ENCODE measurements at regions not wholly inside any gene's neighbourhood (a gene's known extent, or its start where the extent isn't known, plus 50 kb on each side); places are given as distances from the start of the nearest gene placed in this dataset.

- TF ChIP-seq CTCF (IDR thresholded peaks at IDR 0.05; ENCODE audit: unreplicated experiment): no peak
- no TSS peak for BruUV-seq (replicated peaks)
- intact Hi-C loops (cut with micrococcal nuclease): loop anchor here (1.0 to 2.0 kb wide), 5 partner anchors 99 to 453 kb away; no protein-coding TSS in a partner anchor
- ChIA-PET POLR2A (interaction anchor here (0.7 to 9.3 kb wide), 7 partner anchors 26 to 403 kb away, joined by 3 to 116 read pairs (median 5); partner anchors contain the start of gene EDN1), CTCF (interaction anchor here (0.6 to 11.8 kb wide), 27 partner anchors 9 to 1019 kb away, joined by 3 to 197 read pairs (median 4); partner anchors contain the start of gene EDN1)
- Mint-ChIP-seq H3K9me3 (ENCODE audit: unreplicated experiment) (no peaks in the 10 kb centered on the region), H3K27me3 (ENCODE audit: insufficient read depth, unreplicated experiment) (no peaks in the 10 kb centered on the region), H3K4me1 (ENCODE audit: insufficient read depth, unreplicated experiment) (peaks cover 30% of the 10 kb centered on the region), H3K36me3 (ENCODE audit: insufficient read depth, unreplicated experiment) (no peaks in the 10 kb centered on the region), H3K4me3 (ENCODE audit: unreplicated experiment) (no peak overlapping the region), H3K27ac (ENCODE audit: low read depth, unreplicated experiment) (no peak overlapping the region)
- no peak for DNase-seq (ENCODE audit: unreplicated experiment)
Measured at GRCh38 chr6:12603673-12604049, 112.9 kb upstream of the PHACTR1 start.

DNA sequence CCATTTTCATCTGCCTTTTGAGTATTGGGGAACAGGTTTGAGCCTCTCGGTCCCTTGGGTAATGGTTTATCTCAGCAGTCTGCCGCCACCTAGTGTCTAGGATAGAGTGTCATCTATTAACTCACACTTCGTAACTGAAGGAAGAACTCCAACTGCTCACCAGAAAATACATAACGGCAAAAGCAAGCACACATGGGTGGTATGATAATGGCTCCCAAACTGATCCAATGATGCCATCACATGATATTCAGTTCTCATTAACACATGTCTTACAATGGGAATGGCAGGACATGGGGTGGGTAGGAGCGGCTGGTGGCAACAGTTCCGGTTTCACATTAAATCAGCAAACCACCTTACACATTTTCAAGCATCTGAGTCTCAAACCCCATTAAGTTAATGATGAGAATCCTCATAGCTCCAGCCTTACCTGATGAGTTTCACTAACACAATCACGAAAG is 110.7 kb upstream of the PHACTR1 start:
- no peak overlapping the region for H3K4me3 Mint-ChIP-seq (ENCODE audit: unreplicated experiment)
- H3K36me3 Mint-ChIP-seq (ENCODE audit: insufficient read depth, unreplicated experiment): no peaks in the 10 kb centered on the region
- BruUV-seq (replicated peaks): no TSS peak
- peak; percentile 69 for TF ChIP-seq CTCF (IDR thresholded peaks at IDR 0.05; ENCODE audit: unreplicated experiment)
- H3K27ac Mint-ChIP-seq (ENCODE audit: low read depth, unreplicated experiment): no peak overlapping the region
- H3K4me1 Mint-ChIP-seq (ENCODE audit: insufficient read depth, unreplicated experiment): peaks cover 30% of the 10 kb centered on the region
- CTCF ChIA-PET: interaction anchor here (0.6 to 11.8 kb wide), 33 partner anchors 13 to 954 kb away, joined by 3 to 197 read pairs (median 4); partner anchors contain the start of gene EDN1
- no peaks in the 10 kb centered on the region for H3K9me3 Mint-ChIP-seq (ENCODE audit: unreplicated experiment)
- peak; percentile 80 for DNase-seq (ENCODE audit: unreplicated experiment)
- no peaks in the 10 kb centered on the region for H3K27me3 Mint-ChIP-seq (ENCODE audit: insufficient read depth, unreplicated experiment)
- POLR2A ChIA-PET: interaction anchor here (1.2 to 9.3 kb wide), 2 partner anchors 34 to 316 kb away, joined by 5 to 116 read pairs; partner anchors contain the start of gene EDN1
- intact Hi-C loops (cut with micrococcal nuclease): loop anchor here (1.0 to 2.0 kb wide), 5 partner anchors 210 to 1021 kb away; no protein-coding TSS in a partner anchor

- ChIA-PET CTCF (interaction anchor here (0.6 to 11.8 kb wide), 22 partner anchors 12 to 954 kb away, joined by 3 to 197 read pairs (median 4); partner anchors contain the start of gene EDN1), POLR2A (interaction anchor here (9.3 kb wide), 1 partner anchor 317 kb away, joined by 116 read pairs; the partner anchor contains the start of gene EDN1)
- no peak for TF ChIP-seq CTCF (IDR thresholded peaks at IDR 0.05; ENCODE audit: unreplicated experiment)
- no peak overlapping the region for H3K4me3 Mint-ChIP-seq (ENCODE audit: unreplicated experiment)
- BruUV-seq (replicated peaks): no TSS peak
- no peaks in the 10 kb centered on the region for H3K36me3 Mint-ChIP-seq (ENCODE audit: insufficient read depth, unreplicated experiment)
- no peaks in the 10 kb centered on the region for H3K27me3 Mint-ChIP-seq (ENCODE audit: insufficient read depth, unreplicated experiment)
- peak overlapping the region; percentile 21 for H3K27ac Mint-ChIP-seq (ENCODE audit: low read depth, unreplicated experiment)
- no peaks in the 10 kb centered on the region for H3K9me3 Mint-ChIP-seq (ENCODE audit: unreplicated experiment)
- H3K4me1 Mint-ChIP-seq (ENCODE audit: insufficient read depth, unreplicated experiment): peaks cover 30% of the 10 kb centered on the region
- no peak for DNase-seq (ENCODE audit: unreplicated experiment)
- intact Hi-C loops (cut with micrococcal nuclease): loop anchor here (2.0 kb wide), 2 partner anchors 952 to 1022 kb away; no protein-coding TSS in a partner anchor
Measured at GRCh38 chr6:12606616-12607015, 110.0 kb upstream of the PHACTR1 start.

- Mint-ChIP-seq H3K4me1 (ENCODE audit: insufficient read depth, unreplicated experiment) (peaks cover 25% of the 10 kb centered on the region), H3K9me3 (ENCODE audit: unreplicated experiment) (no peaks in the 10 kb centered on the region), H3K27me3 (ENCODE audit: insufficient read depth, unreplicated experiment) (no peaks in the 10 kb centered on the region), H3K4me3 (ENCODE audit: unreplicated experiment) (peak overlapping the region; percentile 21), H3K36me3 (ENCODE audit: insufficient read depth, unreplicated experiment) (no peaks in the 10 kb centered on the region), H3K27ac (ENCODE audit: low read depth, unreplicated experiment) (peak overlapping the region; percentile 22)
- intact Hi-C loops (cut with micrococcal nuclease): no loop called here
- ChIA-PET POLR2A (interaction anchor here (0.6 to 9.3 kb wide), 5 partner anchors 11 to 1913 kb away, joined by 3 to 116 read pairs (median 3); partner anchors contain the start of genes EDN1 and PAK1IP1), CTCF (interaction anchor here (0.5 to 11.8 kb wide), 8 partner anchors 28 to 1022 kb away, joined by 3 to 197 read pairs (median 4); partner anchors contain the start of gene EDN1)
- DNase-seq (ENCODE audit: unreplicated experiment): peak; percentile 28
- no peak for TF ChIP-seq CTCF (IDR thresholded peaks at IDR 0.05; ENCODE audit: unreplicated experiment)
- BruUV-seq (replicated peaks): no TSS peak
Measured at GRCh38 chr6:12608016-12608860, 108.3 kb upstream of the PHACTR1 start.
